GM23248 (cell line): ENCODE measurements at regions not wholly inside any gene's neighbourhood (a gene's known extent, or its start where the extent isn't known, plus 50 kb on each side); places are given as distances from the start of the nearest gene placed in this dataset.
"Not testable (repeated sequence)": the region's sequence is repeated elsewhere in the genome, so short reads cannot be mapped to it uniquely, and the experiment has no call there.

ENCODE experiments used
- DNase-seq: peaks from one replicate; pipeline ENCODE4 v3.0.0-alpha.2; 2015
- H2AFZ ChIP-seq: fragments of 200-600 bp; sonication (generic); 2 replicates; pipeline ENCODE4 v1.6.1; 2016; ENCODE audit warnings: antibody characterized with exemption
- H3F3A ChIP-seq: fragments of 200-600 bp; sonication (generic); 2 replicates; pipeline ENCODE4 v1.6.1; 2016; ENCODE audit warnings: mild to moderate bottlenecking, antibody characterized with exemption, mixed run types; ENCODE audit not compliant: insufficient read depth
- H3K27ac ChIP-seq: fragments of 200-600 bp; sonication (generic); 2 replicates; pipeline ENCODE4 v1.5.1; 2016; ENCODE audit warnings: mild to moderate bottlenecking
- H3K27me3 ChIP-seq: fragments of 200-600 bp; sonication (generic); replicated peaks from 2 replicates; pipeline ENCODE4 v1.6.1; 2016; ENCODE audit warnings: mild to moderate bottlenecking; ENCODE audit not compliant: insufficient read depth
- H3K36me3 ChIP-seq: fragments of 200-600 bp; sonication (generic); 2 replicates; pipeline ENCODE4 v1.6.1; 2016; ENCODE audit warnings: low read depth, mild to moderate bottlenecking
- H3K4me1 ChIP-seq: fragments of 200-600 bp; sonication (generic); 2 replicates; pipeline ENCODE4 v1.6.1; 2016; ENCODE audit warnings: mild to moderate bottlenecking; ENCODE audit not compliant: insufficient read depth
- H3K4me2 ChIP-seq: fragments of 200-600 bp; sonication (generic); one replicate; pipeline ENCODE4 v1.6.1; 2016; ENCODE audit warnings: mild to moderate bottlenecking; ENCODE audit not compliant: unreplicated experiment
- H3K4me3 ChIP-seq: fragments of 200-600 bp; sonication (generic); 2 replicates; pipeline ENCODE4 v1.5.1; 2016; ENCODE audit warnings: mild to moderate bottlenecking
- H3K79me2 ChIP-seq: fragments of 200-600 bp; sonication (generic); 2 replicates; pipeline ENCODE4 v1.6.1; 2016; ENCODE audit warnings: mild to moderate bottlenecking; ENCODE audit not compliant: insufficient read depth
- H3K9ac ChIP-seq: fragments of 200-600 bp; sonication (generic); 2 replicates; pipeline ENCODE4 v1.6.1; 2016; ENCODE audit warnings: mild to moderate bottlenecking
- H3K9me2 ChIP-seq: fragments of 200-600 bp; sonication (generic); 2 replicates; pipeline ENCODE4 v1.6.1; 2016; ENCODE audit warnings: mixed run types, mild to moderate bottlenecking, moderate library complexity; ENCODE audit not compliant: insufficient read depth
- H3K9me3 ChIP-seq: fragments of 200-600 bp; sonication (generic); one replicate; pipeline ENCODE4 v1.6.1; 2017; ENCODE audit warnings: low read depth
- H4K20me1 ChIP-seq: fragments of 200-600 bp; sonication (generic); 2 replicates; pipeline ENCODE4 v1.6.0; 2016; ENCODE audit not compliant: insufficient read depth
- EZH2 ChIP-seq: fragments of 200-600 bp; sonication (generic); IDR thresholded peaks from 2 replicates; pipeline ENCODE4 v1.6.1; 2018; ENCODE audit warnings: antibody characterized with exemption, mild to moderate bottlenecking; ENCODE audit not compliant: insufficient read depth, poor library complexity, severe bottlenecking
- EZH2phosphoT487 ChIP-seq: fragments of 200-600 bp; sonication (generic); IDR thresholded peaks from 2 replicates; pipeline ENCODE4 v1.6.1; 2018; ENCODE audit warnings: antibody characterized with exemption, moderate library complexity, mild to moderate bottlenecking, low read depth; ENCODE audit not compliant: insufficient read depth
- WGBS, 2 experiments: methylation state at CpG; one replicate each; pipeline ENCODE4 v1.1.6; 2015 to 2017; ENCODE audit warnings: low lambda C conversion rate in 2 of 2, low coverage in 1 of 2; ENCODE audit errors: missing lambda C conversion rate in 2 of 2; 5-methylcytosine and 5-hydroxymethylcytosine counted together
- in situ Hi-C: fragments of 300-500 bp; cut with MboI; formaldehyde crosslinking; loops from 2 replicates; pipeline ENCODE4 v1.15.0; 2020

DNA sequence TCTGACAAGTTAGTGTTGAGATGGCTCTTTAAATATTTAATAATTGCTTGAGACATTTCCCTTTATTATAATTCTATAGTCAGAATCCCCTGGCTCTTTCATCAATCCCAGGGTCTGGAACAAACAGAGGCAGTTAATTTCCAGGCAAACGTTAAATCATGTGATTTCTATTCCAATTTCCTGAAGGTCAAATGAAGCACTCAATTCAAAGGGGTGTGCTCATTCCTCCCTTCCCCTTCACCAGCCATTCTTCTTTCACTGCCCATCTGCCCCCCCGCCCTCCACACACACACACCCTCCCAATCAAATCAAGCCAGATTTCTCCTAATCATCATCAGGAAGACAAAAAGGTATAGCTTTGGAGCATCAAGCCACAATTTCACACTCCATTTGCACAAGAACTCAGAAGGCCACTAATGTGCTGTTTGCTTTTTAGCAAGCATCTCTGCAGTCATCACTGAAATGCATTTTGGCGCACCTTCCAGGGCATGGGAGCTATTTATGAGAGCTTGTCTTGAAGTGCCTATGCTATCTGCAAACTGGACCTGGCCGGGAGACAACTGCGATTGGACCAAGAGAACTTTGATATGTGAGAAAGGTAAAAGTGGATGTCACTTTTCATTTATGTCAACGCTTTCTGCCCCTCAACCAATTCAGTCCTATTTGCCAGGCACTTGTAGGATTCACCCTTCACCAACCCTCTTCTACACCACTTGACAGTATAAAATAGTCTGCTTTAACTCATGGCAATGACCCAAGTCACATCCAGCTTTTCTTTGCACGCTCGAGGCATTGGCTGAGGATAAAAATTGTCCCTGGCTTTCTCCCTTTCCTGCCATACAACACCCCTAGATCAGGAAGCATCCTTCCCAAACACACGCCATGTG is 315.1 kb upstream of the API5 start:
- Histone ChIP-seq H3K9ac (no peak overlapping the region), H3K79me2 (no peaks in the 10 kb centered on the region), H3F3A (no peaks in the 10 kb centered on the region), H4K20me1 (no peaks in the 10 kb centered on the region), H3K4me1 (no peaks in the 10 kb centered on the region), H3K4me2 (no peak overlapping the region), H3K4me3 (no peak overlapping the region), H3K9me3 (no peaks in the 10 kb centered on the region), H3K9me2 (peaks cover 3% of the 10 kb centered on the region; the same call in 1 of the 2 replicates), H3K27me3 (no peaks in the 10 kb centered on the region), H3K36me3 (no peaks in the 10 kb centered on the region), H2AFZ (no peak overlapping the region), H3K27ac (no peak overlapping the region)
- TF ChIP-seq EZH2 = no peak
- TF ChIP-seq EZH2phosphoT487 = no peak
- 21 to 27% methylated on average over 9 of the region's 9 CpGs for WGBS, 2 experiments
- in situ Hi-C loops = no loop called here
- DNase-seq = no peak

DNA sequence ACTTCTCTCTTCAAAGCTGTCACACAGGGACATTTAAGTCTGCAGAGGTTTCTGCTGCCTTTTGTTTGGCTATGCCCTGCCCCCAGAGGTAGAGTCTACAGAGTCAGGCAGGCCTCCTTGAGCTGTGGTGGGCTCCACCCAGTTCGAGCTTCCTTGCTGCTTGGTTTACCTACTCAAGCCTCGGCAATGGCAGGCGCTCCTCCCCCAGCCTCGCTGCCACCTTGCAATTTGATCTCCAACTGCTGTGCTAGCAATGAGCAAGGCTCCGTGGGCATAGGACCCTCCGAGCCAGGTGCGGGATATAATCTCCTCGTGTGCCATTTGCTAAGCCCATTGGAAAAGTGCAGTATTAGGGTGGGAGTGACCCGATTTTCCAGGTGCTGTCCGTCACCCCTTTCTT is 306.9 kb upstream of the API5 start:
- in situ Hi-C loops = not testable (repeated sequence)

DNA sequence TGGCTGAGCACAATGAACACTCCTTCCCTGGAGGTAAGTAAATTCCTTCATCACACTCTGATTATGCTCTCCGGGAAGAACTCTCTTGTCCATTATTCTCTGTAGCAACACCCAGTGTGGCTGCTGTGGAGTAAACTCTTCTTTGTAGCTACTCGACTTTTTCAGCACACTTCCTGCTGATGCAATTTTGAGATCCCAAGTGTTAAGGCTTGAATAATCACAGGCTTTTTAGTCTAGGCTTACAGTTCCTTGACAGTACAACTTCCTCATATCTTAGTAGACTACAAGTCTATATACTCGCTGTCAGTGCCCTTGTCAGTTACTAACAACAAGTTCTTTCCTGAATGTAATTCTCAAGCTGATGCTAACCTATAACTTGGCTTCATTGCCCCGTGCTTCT is 301.8 kb upstream of the API5 start:
- no peak overlapping the region for H3K4me3 ChIP-seq
- no peak for DNase-seq
- H3K79me2 ChIP-seq = no peaks in the 10 kb centered on the region
- no peaks in the 10 kb centered on the region for H3K9me3 ChIP-seq
- H4K20me1 ChIP-seq = no peaks in the 10 kb centered on the region
- no peak overlapping the region for H3K4me2 ChIP-seq
- H3K27ac ChIP-seq = no peak overlapping the region
- WGBS, 2 experiments = 8 to 10% methylated on average over 4 of the region's 4 CpGs
- in situ Hi-C loops = no loop called here
- H3K9me2 ChIP-seq = no peaks in the 10 kb centered on the region
- H3K36me3 ChIP-seq = no peaks in the 10 kb centered on the region
- no peak overlapping the region for H3K9ac ChIP-seq
- no peaks in the 10 kb centered on the region for H3K4me1 ChIP-seq
- no peaks in the 10 kb centered on the region for H3F3A ChIP-seq
- TF ChIP-seq EZH2 (no peak), EZH2phosphoT487 (no peak)
- no peaks in the 10 kb centered on the region for H3K27me3 ChIP-seq
- H2AFZ ChIP-seq = no peak overlapping the region

More for the DNA sequence above, 306.9 kb upstream of the API5 start:
- not testable (repeated sequence) for H3K9ac ChIP-seq, H3K27me3 ChIP-seq, H3K4me3 ChIP-seq, H3K9me3 ChIP-seq, H3F3A ChIP-seq, H3K36me3 ChIP-seq, H2AFZ ChIP-seq, DNase-seq, H4K20me1 ChIP-seq, H3K4me1 ChIP-seq, H3K9me2 ChIP-seq, H3K27ac ChIP-seq, H3K4me2 ChIP-seq, H3K79me2 ChIP-seq
- 27 to 34% methylated on average over 8 to 10 of the region's 10 CpGs for WGBS, 2 experiments

DNA sequence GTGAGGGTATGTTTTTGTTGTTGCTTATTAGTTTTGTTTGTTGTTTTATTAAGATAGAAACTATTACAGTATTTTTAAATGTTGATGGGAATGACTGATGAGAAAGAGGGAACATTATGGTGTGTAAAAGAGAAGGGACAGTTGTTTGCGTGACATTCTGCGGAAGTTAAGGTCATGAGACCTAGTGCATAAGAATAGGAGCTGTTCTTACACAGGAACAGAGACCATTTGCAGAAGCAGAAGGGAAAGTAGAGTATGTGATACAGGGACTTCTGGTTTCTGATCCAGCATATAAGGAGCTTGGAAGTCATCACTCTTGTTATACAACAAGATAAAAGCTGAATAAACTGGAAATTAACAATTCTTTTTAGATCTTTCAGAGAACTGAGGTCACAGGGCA is 299.2 kb upstream of the API5 start:
- Histone ChIP-seq H3K36me3 (no peaks in the 10 kb centered on the region), H3K4me2 (no peak overlapping the region), H4K20me1 (no peaks in the 10 kb centered on the region), H3K9me2 (no peaks in the 10 kb centered on the region), H3K4me1 (no peaks in the 10 kb centered on the region), H3K9me3 (no peaks in the 10 kb centered on the region), H2AFZ (no peak overlapping the region), H3K27ac (no peak overlapping the region), H3K27me3 (no peaks in the 10 kb centered on the region), H3K9ac (no peak overlapping the region), H3K4me3 (no peak overlapping the region), H3F3A (no peaks in the 10 kb centered on the region), H3K79me2 (no peaks in the 10 kb centered on the region)
- in situ Hi-C loops = no loop called here
- 42 to 46% methylated on average over 2 of the region's 2 CpGs for WGBS, 2 experiments
- no peak for DNase-seq
- TF ChIP-seq EZH2 (no peak), EZH2phosphoT487 (no peak)

DNA sequence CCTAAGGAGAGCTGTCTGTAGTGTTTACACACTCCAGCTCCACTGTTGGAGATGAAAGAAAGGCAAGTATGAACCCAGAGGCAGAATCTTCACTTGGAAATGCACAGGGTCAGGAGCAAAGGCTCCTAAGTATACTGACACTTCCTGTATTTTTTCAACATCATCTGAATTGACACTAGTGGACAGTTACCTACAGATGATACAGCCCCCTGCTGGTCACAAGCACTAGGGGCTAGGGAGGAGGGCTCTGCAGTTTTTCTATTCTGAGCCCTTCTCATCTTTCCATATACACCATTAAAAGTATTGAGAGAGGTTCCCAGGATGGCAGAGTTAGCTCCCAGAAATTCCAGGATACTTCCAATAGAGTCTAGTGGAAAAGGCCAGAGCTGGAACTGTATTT is 290.3 kb upstream of the API5 start:
- no peak for DNase-seq
- no peaks in the 10 kb centered on the region for H3K36me3 ChIP-seq
- H3K27me3 ChIP-seq = no peaks in the 10 kb centered on the region
- no peaks in the 10 kb centered on the region for H4K20me1 ChIP-seq
- no peaks in the 10 kb centered on the region for H3K9me3 ChIP-seq
- H3F3A ChIP-seq = no peaks in the 10 kb centered on the region
- H3K4me2 ChIP-seq = no peak overlapping the region
- no peaks in the 10 kb centered on the region for H3K9me2 ChIP-seq
- in situ Hi-C loops = no loop called here
- no peaks in the 10 kb centered on the region for H3K79me2 ChIP-seq
- no peak for TF ChIP-seq EZH2
- no peak for TF ChIP-seq EZH2phosphoT487
- H3K4me3 ChIP-seq = no peak overlapping the region
- H3K9ac ChIP-seq = no peak overlapping the region
- no peaks in the 10 kb centered on the region for H3K4me1 ChIP-seq
- H3K27ac ChIP-seq = no peak overlapping the region
- no peak overlapping the region for H2AFZ ChIP-seq
